ENCODE measurements at regions not wholly inside any gene's neighbourhood (a gene's known extent, or its start where the extent isn't known, plus 50 kb on each side); places are given as distances from the start of the nearest gene placed in this dataset.

GRCh38 chr6:129778793-129779192 lies 68.8 kb upstream of the ARHGAP18 start:
- no peak for TF ChIP-seq CTCF (IDR thresholded peaks at IDR 0.05; ENCODE audit: insufficient read depth, missing control alignments)
- DNase-seq (ENCODE audit: insufficient read length, low spot score) (no peak), FAIRE-seq (no peak)

GRCh38 chr6:129777371-129777770 lies 67.4 kb upstream of the ARHGAP18 start:
- FAIRE-seq (no peak), DNase-seq (ENCODE audit: insufficient read length, low spot score) (no peak)
- no peak for TF ChIP-seq CTCF (IDR thresholded peaks at IDR 0.05; ENCODE audit: insufficient read depth, missing control alignments)

GRCh38 chr6:129776542-129777330 lies 66.8 kb upstream of the ARHGAP18 start:
- FAIRE-seq = no peak
- no peak for TF ChIP-seq CTCF (IDR thresholded peaks at IDR 0.05; ENCODE audit: insufficient read depth, missing control alignments)

GRCh38 chr6:129774697-129775447 lies 64.9 kb upstream of the ARHGAP18 start:
- DNase-seq (ENCODE audit: insufficient read length, low spot score) (peak; percentile 20), FAIRE-seq (peak; percentile 90)

More at GRCh38 chr6:129776542-129777330, 66.8 kb upstream of the ARHGAP18 start:
- DNase-seq (ENCODE audit: insufficient read length, low spot score) = no peak

DNA sequence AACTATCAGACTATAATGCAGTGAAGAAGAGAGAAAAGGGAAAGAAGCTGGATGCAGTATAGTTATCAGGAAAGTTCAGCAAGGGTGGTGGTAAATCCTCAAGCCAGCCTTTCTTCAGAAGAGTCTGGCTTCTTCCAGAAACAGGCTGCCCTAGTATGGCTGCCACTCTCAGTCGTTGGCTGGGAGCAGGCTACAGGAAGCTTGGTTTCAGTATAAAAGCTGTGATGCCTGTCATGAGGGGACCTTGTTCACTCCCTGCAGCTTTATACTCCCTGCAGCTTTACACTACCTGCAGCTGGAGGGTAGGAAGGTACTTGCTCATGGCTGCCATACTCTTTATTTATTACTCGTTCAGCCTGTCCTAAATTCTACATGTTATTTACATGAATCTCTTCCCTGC lies 63.3 kb upstream of the ARHGAP18 start:
- DNase-seq (ENCODE audit: insufficient read length, low spot score) (no peak), FAIRE-seq (no peak)
- TF ChIP-seq CTCF (IDR thresholded peaks at IDR 0.05; ENCODE audit: insufficient read depth, missing control alignments) = no peak

More at GRCh38 chr6:129774697-129775447, 64.9 kb upstream of the ARHGAP18 start:
- peak; percentile 72 for TF ChIP-seq CTCF (IDR thresholded peaks at IDR 0.05; ENCODE audit: insufficient read depth, missing control alignments)

DNA sequence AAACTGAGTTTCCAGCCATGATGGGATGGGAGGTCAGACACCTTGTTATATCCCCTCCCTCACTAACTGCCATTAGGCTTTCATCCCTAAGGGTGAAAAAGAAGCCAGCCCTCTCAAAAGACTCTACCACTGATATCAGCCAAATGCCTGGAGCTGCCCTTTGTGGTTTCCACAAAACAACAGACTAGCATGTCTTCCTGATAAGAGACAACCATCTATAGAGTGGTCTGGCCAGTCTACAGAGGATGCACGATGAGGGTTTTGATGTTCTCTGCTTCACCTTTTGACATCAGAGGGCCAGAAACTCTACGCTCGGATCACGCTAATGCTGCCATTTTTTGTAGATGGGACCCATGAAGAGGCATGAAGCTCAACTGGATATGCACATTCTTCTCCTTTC lies 61.7 kb upstream of the ARHGAP18 start:
- FAIRE-seq (no peak), DNase-seq (ENCODE audit: insufficient read length, low spot score) (no peak)
- TF ChIP-seq CTCF (IDR thresholded peaks at IDR 0.05; ENCODE audit: insufficient read depth, missing control alignments) = no peak

All from D721Med (cell line).